Stimulated activated CD4-positive, alpha-beta T cell treated with anti-CD3 and anti-CD28 coated beads, Interleukin-15, amount 100 ng/mL, for 1 hour (primary cell): ENCODE measurements at regions not wholly inside any gene's neighbourhood (a gene's known extent, or its start where the extent isn't known, plus 50 kb on each side); places are given as distances from the start of the nearest gene placed in this dataset.
"Not testable (repeated sequence)": the region's sequence is repeated elsewhere in the genome, so short reads cannot be mapped to it uniquely, and the experiment has no call there.

Experiments
- DNase-seq, 2 donors: peaks; one replicate each; pipeline ENCODE4 v3.0.0-alpha.2; 2020; ENCODE audit warnings: low read depth in 1 of 2, low spot score in 1 of 2

DNA sequence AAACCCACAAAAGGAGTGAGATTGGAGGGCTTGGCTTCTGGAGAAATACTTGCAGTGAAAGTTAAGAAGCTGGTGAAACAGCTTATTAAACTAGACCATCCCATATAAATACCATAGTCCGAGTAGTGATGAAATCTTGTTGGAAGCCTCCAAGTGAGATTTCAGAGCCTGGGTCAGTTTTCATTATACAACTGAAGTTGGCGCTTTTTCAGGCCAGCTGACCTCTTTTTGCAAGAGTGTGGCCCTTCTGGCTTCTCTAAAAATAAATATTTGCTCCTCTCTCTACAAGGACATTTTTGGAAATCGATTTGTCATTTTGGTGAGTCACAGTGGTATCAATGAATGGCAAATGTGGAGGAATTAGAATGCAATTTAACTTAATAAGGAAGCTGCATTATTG is 51.2 kb upstream of the THRB start:
- DNase-seq, result no peak

DNA sequence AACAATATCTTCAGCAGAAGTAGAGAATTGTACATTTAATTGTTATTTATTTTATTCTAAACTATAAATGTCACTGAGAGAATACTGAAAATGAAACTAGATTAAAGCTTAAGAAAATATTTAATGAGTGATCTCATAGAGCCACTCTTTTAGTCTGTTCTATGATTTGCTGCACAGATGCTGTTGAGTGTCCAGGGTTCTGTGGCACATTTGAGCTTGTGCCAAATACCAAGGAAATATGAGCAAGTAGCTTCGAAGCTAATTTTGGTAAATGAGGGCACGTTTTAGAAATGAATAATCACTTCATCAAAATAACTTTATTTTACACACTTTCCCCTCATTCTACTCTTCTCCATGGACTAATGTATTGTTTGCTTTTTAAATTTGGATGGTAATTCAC is 53.6 kb upstream of the THRB start:
- DNase-seq, result no peak

DNA sequence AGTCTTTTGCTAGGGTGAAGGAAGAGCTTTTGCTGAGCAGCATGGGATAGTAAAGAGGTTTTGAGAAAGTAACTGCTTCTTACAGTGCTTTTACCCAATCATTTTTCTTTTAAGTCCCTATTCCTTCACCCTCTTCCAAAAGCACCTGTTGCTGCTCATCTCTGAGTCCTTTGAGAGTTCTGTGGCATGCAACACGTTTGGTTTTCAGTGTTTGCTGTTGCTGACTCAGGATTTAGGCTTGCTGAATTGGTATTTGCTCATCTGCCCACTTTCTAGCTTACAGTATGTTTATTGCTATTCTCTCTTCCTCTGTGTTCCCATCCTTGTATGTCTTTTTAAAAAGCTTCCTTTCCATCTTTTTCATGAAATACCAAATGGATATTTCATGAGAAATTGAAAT is 55.9 kb upstream of the THRB start:
- no peak for DNase-seq

DNA sequence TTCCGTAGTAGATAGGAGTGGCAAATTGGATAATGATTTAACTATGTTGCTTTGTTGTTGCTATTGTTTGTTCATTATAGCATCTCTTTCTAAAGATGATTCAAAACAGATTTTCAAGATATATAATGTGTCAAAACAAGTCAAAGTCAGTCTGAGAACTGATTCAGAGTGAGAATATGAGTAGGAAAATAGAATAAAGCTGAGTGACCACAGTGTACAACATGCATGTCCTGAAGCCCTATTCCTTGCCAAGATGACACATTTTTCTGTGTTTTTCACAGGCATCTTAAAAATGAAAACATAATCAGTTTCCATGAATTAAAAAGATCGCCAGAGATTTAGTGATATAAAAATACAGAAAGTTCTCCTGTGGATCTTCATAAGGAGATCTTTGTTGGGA is 57.0 kb upstream of the THRB start:
- no peak for DNase-seq

DNA sequence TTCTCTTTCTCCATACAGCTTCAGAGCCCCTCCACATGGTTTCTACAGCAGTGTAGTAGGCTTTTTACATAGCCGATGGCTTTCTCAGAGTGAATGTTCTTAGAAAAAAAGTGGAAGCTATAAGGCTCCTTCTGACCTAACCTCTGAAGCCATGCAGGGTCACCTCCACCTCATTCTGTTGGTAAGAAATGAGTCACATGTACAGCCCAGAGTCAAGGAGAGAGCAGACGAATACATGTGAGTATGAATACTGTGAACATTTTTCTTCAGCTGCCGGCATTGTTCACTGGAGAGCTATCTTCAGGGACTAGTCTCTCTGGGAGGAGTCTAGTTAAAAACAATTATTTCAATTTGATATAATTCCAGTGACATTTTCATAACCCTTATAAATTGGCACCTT is 68.2 kb upstream of the THRB start:
- no peak for DNase-seq

DNA sequence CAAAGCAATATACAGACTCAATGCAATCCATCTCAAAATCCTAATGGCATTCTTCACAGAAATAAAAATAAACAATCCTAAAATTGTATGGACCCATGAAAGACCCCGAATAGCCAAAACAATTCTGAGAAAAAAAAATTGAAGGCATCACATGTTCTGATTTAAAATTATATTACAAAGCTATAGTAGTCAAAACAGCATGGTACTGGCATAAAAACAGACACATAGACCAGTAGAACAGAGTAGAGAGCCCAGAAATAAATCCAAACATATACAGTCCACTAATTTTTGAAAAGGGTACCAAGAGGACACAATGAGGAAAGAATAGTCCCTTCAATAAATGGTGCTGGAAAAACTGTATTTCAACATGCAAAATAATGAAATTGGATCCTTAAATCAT is 70.4 kb upstream of the THRB start:
- DNase-seq, result no peak

DNA sequence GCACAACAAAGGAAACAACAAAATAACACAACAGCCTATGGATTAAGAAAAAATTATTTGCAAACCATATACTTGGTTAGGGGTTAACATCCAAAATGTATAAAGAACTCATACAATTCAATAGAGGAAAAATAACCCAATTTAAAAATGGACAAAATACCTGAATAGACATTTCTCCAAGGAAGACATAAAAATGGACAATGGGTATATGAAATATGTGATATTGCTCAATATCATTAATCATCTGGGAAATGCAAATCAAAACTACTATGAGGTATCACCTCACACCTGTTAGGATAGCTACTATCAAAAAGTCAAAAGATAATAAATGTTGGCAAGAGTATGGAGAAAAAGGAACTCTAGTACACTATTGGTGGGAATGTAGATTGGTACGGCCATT is 71.0 kb upstream of the THRB start:
- DNase-seq, result no peak

DNA sequence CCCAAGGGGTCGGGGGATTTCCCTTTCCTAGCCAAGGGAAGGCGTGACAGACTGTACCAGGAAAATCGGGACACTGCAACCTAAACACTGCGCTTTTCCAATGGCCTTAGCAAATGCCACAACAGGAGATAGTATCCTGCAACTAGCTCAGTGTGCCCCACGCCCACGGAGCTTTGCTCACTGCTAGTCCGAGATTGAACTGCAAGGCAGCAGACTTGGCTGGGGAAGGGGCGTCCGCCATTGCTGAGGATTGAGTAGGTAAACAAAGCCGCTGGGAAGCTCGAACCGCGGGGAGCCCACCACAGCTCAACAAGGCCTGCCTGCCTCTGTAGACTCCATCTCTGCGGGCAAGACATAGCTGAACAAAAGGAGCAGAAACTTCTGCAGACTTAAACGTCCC is 72.3 kb upstream of the THRB start:
- no peak for DNase-seq

DNA sequence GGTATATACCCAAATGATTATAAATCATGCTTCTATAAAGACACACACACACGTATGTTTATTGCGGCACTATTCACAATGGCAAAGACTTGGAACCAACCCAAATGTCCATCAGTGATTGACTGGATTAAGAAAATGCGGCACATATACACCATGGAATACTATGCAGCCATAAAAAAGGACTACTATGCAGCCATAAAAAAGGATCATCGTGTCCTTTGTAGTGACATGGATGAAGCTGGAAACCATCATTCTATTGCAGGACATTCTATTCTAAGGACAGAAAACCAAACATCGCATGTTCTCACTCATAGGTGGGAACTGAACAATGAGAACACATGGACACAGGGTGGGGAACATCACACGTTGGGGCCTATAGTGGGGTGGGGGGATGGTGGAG is 77.8 kb upstream of the THRB start:
- not testable (repeated sequence) for DNase-seq

DNA sequence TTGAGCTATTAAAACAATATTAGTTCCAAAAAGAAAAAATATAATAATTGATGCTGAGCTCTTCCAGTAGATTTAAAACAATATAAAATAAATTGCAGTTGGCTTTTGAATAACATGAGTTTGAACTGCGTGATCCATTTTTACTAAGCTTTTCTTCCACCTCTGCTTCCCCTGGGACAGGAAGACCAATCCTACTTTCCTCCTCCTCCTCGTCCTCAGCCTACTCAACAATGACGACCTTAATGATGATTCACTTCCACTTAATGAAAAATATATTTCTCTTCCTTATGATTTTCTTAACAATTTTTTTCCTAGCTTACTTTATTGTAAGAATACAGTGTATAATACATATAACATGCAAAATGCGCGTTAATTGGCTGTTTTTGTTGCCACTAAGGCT is 78.9 kb upstream of the THRB start:
- DNase-seq, result no peak

DNA sequence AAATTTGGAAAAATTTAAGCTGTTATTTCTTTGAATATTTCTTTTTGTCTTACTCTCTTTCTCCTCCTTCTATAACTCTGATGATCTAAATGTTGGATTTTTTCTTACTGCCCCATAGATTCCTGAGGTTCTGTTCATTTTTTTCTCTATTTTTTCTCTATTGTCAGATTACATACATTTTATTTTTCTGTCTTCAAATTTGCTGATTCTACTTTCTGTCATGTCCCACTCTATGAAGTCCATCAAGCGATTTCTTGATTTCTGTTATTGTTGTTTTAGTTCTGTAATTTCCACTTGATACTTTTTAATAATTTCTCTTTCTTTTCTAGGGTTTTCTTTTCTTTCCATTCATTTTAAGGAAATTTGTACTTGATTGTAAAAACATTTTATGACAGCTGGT is 83.7 kb upstream of the THRB start:
- no peak for DNase-seq

DNA sequence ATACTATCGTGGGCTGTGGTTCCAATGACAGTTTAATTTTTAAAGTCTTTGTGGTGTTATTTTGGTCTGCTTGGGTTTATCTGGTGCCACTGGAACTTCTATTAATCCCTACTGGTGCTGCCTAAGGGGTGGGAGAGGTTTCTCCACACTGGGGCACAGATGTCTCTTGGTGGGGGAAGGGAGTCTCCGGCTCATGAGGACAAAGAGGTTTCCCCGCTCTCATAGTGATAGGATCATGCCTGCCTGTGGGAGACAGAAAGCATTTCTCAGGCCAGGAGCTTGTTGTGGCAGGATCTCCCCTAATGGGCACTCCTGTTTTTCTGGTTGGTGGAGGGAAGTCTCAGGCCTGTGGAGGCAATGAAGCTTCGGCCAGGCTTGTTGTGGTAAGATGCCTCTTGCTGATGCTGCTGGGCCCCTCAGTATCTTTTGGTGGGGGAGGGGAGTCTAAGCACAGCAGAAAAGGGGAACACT is 84.3 kb upstream of the THRB start:
- no peak for DNase-seq

DNA sequence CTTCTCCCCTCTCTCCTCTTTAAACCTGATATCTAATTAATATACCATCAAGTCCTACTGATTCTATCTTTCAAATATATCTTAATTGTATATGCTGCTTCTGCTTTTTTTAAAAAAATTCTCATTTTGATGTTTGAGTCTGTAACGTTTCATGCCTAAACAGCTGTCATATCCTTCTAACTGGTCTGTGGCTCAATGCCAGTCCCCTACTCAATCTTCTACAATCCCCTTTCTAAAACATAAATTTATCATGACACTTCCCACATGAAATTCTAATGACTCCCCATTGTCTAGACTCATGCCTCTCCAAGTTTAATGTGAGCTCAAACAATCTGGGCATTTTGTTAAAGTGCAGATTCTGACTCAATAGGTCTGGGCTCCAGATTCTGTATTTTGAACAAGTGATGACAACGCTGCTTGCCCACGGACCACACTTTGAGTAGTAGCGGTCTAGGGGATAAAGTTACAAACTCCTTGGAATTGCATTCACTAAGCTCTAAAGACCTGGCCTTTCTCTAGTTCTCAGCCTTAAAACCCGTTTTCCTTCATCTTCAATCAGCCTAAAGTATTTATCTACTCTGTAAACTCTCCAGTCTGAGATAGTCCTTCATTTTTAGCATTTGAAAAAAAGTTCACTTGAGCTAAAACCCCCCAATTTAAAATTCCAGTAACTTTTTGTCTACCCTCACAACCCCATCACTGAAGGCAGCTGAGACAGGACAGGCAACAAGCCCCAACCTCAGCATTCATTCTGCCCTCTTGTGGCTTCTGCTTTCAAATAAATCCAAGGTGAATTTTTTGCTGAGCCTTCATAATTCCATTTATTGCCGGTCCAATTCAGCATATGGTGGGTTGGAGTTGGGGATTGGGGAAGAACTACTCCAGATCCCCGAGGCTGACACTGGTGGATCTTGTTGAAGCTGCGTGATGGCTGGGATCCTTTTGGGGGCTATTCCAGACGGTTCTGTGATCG is 88.1 kb upstream of the THRB start:
- DNase-seq, result no peak

DNA sequence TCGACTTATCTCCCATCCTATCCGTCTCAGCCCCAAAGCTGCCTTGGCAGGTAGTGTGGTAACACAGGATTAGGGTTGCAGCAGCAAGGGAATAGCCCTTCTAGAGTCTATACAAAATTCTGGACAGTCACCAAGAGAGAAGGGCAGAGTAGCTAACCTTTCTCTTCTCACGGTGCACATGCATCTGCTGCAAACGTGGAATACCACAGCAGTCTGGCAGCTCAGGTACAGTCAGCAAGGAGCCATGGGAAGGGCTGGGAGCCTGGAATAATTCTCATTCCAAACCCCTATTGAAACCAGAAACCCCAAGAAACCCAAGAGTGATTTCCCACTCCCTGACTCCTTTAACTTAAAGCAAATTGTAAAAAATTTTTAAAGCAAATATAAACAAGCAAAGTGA is 92.3 kb upstream of the THRB start:
- DNase-seq, result no peak

DNA sequence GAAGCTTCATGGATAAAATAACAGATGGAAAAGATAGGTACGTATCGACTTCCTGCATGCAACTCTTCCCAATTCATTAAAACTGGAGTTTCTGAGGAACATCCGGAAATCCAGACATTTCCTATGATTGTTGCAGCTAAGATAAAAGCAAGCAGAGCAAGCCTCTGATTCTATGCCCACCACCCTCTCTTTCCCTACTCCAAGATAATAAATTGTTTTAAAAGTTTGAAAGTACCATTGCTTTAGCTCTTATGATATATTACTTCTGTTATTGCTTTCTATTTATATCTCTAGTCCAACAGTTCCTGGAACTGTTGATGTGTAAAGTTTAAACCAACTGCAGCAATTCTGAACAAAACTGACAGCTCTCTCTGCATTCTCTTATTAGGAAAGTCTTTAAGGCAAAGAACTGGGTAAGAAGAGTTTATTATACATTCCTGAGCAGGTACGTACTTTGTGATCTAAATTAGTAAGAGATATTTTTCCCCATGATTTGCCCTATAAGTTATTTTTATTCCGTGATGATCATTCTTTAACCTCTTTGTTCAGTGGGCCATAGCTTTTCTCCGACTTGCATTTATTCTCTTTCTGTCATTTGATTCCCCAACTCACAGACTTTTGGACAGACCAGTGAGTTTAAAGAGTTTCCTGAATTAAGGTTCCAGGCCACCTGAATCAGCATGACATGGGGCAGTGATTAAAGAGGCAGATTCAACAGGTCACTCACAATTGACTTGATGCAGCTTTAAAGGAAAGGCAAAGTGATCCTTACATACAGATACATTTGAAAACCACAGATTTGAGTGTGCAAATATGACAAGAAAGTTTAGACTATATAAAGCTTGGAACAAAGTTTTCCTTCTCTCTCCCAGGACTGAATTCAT is 94.2 kb upstream of the THRB start:
- DNase-seq, result no peak

DNA sequence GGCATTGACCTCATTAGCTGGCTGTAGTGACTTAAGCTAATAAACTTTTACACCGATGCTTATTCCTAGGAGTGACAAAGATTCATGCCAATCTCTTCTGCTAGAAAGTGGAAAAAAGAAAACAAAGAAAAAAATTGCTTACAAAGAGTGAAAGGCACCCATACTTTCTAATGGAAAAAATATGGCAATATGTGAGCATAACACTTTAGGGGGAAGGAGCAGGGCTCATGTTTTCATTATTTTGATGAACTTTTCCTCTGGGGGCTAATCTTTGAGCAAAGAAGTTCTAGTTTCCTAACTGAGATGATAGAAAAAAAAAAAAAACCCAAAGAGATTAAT is 94.8 kb upstream of the THRB start:
- DNase-seq, result no peak

DNA sequence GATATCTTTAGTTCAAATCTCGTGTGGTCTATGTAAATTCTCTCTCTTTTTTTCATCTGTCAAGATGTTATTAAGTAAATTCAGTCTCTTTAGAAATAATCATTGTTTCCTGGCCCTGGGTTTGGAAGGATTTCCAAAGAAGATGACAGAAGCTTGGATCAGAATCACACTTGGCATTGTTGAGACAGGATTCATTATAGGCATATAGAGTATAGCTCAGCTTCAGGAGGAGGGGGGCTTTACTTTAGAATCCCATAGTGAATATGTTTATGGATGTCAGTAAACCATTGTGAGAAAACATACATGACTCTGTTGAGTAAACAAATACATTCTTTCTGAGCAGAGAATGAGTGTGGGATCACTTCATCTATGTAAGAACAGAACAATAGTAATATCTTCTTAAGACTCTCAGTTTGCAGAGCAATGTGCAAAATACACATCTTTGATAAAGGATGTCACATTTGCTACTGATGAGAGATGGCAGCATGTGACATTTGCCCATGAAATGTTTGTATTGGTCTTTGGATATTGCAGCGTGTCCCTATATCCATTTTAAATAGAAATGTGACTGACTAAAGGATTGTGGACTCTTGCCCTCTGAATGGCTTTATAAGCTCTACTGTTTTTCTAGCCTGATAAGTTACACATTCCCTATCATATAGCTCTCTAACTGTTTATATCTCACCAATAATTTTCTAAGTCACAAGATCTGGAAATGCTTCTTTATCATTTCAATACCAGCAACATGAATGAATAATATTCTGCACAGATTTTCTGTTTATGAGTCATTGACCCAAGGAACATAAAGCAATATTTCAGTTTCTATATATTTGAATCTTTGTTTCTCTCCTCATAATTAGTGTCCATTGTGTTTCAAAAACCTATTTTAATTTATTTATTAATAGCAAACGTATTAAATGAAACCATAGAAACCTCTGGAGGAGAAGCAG is 95.6 kb upstream of the THRB start:
- DNase-seq, result no peak

DNA sequence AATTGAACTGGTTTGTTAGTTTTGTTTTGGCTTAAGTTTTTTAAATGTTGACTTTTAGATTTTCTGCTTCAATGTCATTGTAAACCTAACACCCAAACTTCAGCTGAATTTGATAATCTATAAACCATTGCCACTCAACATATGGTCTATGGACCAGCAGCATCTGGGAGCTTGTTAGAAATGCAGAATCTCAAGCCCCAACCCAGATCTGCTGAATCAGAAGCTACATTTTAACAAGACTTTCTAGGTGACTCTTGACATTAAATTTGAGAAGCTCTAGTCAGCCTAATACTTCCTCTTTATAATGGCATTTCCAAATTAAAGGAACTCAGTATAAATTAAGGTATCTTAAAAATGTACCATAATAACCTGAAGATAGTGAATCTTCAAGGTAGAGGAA is 96.5 kb upstream of the THRB start:
- no peak for DNase-seq

DNA sequence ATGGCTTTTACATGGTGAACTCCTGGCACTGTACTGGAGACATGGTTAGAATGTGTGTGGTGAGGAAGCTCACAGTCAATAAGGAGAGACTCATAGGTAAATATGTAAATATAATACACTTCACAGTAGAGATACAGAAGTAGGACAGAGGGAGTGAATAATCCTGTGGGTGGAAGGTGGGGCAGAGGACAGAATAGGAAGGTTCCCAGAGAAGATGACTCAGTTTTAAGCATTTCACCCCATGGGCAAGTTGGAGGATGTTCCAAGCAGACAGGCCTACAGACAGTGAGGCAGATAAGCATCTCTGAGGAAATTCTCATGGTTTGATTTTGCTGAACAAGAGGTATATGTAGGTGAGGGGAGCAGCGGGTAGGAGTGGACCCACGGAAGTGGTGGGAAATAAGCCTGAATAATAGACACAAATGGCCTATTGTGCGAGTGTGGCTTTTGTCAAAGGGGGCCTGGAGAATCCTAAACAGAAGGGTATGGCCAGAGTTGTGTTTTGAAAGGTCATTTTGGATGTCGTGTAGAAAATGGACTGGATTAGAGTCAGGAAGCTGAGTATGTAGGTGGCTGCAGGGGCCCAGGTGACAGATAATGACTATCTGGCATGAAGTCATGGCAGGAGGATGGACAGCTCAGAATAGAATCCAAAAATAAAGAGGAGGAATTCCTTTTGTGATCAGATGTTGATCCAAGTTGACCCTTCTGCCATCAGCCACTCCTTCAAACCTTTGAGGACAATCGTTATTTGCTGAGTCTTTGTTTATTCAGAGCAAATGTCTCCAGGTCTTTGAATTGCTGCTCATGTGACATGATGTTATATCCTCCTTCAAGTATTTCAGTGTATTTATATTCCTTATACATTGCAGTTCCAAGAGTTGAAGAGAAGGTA is 97.3 kb upstream of the THRB start:
- DNase-seq, result no peak

DNA sequence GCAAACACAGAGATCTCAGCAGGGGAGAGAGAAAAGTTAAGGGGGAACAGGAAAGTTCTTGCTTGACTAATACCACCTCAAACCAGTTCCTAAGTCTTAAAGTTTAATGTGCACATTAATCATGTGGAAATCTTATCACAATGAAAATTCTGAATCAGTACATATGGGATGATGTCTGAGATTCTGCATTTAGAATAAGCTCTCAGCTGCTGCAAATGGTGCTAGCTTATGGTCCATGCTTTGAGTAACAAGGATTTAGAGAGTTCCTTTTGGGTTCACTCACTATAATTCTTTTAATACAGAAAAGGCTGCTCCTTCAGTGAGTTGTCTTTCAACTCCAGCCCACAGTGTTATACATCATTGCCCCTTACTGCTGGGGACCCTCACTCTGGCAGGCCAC is 99.5 kb upstream of the THRB start:
- no peak for DNase-seq
